Caco-2 (cell line): ENCODE measurements at regions not wholly inside any gene's neighbourhood (a gene's known extent, or its start where the extent isn't known, plus 50 kb on each side); places are given as distances from the start of the nearest gene placed in this dataset.

Source experiments
- BruUV-seq: library from RNA; stranded (reverse); fragments of 400-500 nt; replicated peaks from 2 replicates; lab custom pipeline; 2021; lab: Mats Ljungman, UMichigan
- CTCF ChIA-PET: fragments of 300-600 bp; sonication (Branson Sonifier 250); formaldehyde crosslinking; loops from one replicate; lab custom pipeline; 2022; ENCODE audit warnings: antibody characterized with exemption; lab: Charles Lee
- POLR2A ChIA-PET: fragments of 300-600 bp; sonication (Branson Sonifier 250); formaldehyde crosslinking; loops from one replicate; lab custom pipeline; 2022; ENCODE audit warnings: antibody characterized with exemption; lab: Charles Lee
- DNase-seq, 2 experiments: peaks; one replicate each; pipeline versions ENCODE4 v3.0.0 to v3.0.0-alpha.2; 2020 to 2022
- H3K27me3 ChIP-seq: replicated peaks from 2 replicates; pipeline ENCODE4 v1.6.0; 2011; ENCODE audit warnings: low read length; ENCODE audit not compliant: control insufficient read depth, insufficient read depth
- H3K36me3 ChIP-seq: 2 replicates; pipeline ENCODE4 v1.5.1; 2011; ENCODE audit warnings: low read length; ENCODE audit not compliant: control insufficient read depth, insufficient read depth
- H3K4me1 ChIP-seq: fragments of 250-450 bp; sonication (Bioruptor Pico); 2 replicates; pipeline ENCODE4 v1.5.1; 2020; ENCODE audit warnings: mild to moderate bottlenecking
- H3K4me3 ChIP-seq: 2 replicates; pipeline ENCODE4 v1.5.1; 2011; ENCODE audit warnings: low read depth, mild to moderate bottlenecking, control low read depth, low read length
- H3K9me3 ChIP-seq: fragments of 250-450 bp; sonication (Bioruptor Pico); 2 replicates; pipeline ENCODE4 v1.5.1; 2020; ENCODE audit warnings: mild to moderate bottlenecking, moderate library complexity
- H3K27ac Mint-ChIP-seq: one replicate; pipeline ENCODE4 v1.8.0; 2022; ENCODE audit warnings: mixed read lengths; ENCODE audit not compliant: unreplicated experiment
- H3K27me3 Mint-ChIP-seq: one replicate; pipeline ENCODE4 v1.8.0; 2022; ENCODE audit warnings: mixed read lengths; ENCODE audit not compliant: insufficient read depth, unreplicated experiment
- H3K36me3 Mint-ChIP-seq: one replicate; pipeline ENCODE4 v1.8.0; 2022; ENCODE audit warnings: mild to moderate bottlenecking, mixed read lengths; ENCODE audit not compliant: insufficient read depth, unreplicated experiment
- H3K4me1 Mint-ChIP-seq: one replicate; pipeline ENCODE4 v1.8.0; 2022; ENCODE audit warnings: low read depth, mixed read lengths; ENCODE audit not compliant: unreplicated experiment
- H3K4me3 Mint-ChIP-seq: one replicate; pipeline ENCODE4 v1.8.0; 2022; ENCODE audit warnings: mild to moderate bottlenecking, moderate library complexity, mixed read lengths; ENCODE audit not compliant: unreplicated experiment
- H3K9me3 Mint-ChIP-seq: one replicate; pipeline ENCODE4 v1.8.0; 2022; ENCODE audit warnings: mixed read lengths; ENCODE audit not compliant: unreplicated experiment
- intact Hi-C: fragments of 100-400 bp; cut with micrococcal nuclease; formaldehyde crosslinking; loops from one replicate; pipeline ENCODE4 v1.10.0; 2022; ENCODE audit not compliant: unreplicated experiment
- TF ChIP-seq, protein P1 (sequence below), 2 experiments: fragments of 200-600 bp in 1 of 2; IDR thresholded peaks; 1 replicate in 1 of 2; 2 replicates in 1 of 2; pipeline versions ENCODE4 v1.5.1 to v1.8.0; 2011 to 2022; ENCODE audit warnings: antibody characterized with exemption in 1 of 2, control low read depth in 1 of 2, inconsistent platforms in 1 of 2, low read depth in 1 of 2, low read length in 1 of 2, mild to moderate bottlenecking in 1 of 2, moderate library complexity in 1 of 2; ENCODE audit not compliant: insufficient read depth in 1 of 2, severe bottlenecking in 1 of 2, unreplicated experiment in 1 of 2

DNA sequence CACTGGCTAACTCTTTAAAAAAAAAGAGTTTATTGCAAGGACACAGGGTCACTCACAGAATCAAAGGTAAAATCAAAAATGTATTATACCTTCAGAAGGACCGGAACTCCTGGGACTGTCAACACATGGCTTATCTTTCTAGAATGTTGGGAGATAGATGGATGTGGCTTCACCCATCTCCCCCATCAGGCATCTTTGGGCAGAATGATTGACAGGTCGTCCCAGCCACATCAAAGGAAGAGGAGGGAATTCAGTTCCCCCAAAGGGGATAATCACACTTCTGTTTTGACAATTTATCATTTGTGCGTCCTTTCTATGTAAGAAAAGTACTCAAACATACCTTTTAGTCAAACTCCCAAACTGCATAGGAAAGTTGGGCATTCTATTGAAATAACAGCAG lies 228.6 kb upstream of the CDH5 start:
- DNase-seq = peak in 1 of 2 experiments; percentile 14
- H3K4me3 Mint-ChIP-seq = no peak overlapping the region
- peaks cover 4% of the 10 kb centered on the region for H3K36me3 Mint-ChIP-seq
- no peaks in the 10 kb centered on the region for H3K27me3 ChIP-seq
- TF ChIP-seq, protein P1, sequence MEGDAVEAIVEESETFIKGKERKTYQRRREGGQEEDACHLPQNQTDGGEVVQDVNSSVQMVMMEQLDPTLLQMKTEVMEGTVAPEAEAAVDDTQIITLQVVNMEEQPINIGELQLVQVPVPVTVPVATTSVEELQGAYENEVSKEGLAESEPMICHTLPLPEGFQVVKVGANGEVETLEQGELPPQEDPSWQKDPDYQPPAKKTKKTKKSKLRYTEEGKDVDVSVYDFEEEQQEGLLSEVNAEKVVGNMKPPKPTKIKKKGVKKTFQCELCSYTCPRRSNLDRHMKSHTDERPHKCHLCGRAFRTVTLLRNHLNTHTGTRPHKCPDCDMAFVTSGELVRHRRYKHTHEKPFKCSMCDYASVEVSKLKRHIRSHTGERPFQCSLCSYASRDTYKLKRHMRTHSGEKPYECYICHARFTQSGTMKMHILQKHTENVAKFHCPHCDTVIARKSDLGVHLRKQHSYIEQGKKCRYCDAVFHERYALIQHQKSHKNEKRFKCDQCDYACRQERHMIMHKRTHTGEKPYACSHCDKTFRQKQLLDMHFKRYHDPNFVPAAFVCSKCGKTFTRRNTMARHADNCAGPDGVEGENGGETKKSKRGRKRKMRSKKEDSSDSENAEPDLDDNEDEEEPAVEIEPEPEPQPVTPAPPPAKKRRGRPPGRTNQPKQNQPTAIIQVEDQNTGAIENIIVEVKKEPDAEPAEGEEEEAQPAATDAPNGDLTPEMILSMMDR (IDR thresholded peaks at IDR 0.05; ENCODE audit: insufficient read depth in 1 of 2, low read depth in 1 of 2, low read length in 1 of 2, severe bottlenecking in 1 of 2, unreplicated experiment in 1 of 2) = no peak
- H3K27ac Mint-ChIP-seq = no peak overlapping the region
- ChIA-PET POLR2A (no interaction called here), CTCF (no interaction called here)
- no peaks in the 10 kb centered on the region for H3K4me1 Mint-ChIP-seq
- H3K4me3 ChIP-seq = no peak overlapping the region
- no peaks in the 10 kb centered on the region for H3K27me3 Mint-ChIP-seq
- intact Hi-C loops = loop anchor here (2.0 kb wide), 1 partner anchor 15 kb away; no protein-coding TSS in a partner anchor
- no peaks in the 10 kb centered on the region for H3K36me3 ChIP-seq
- H3K4me1 ChIP-seq = peaks cover 9% of the 10 kb centered on the region; the same call in 1 of the 2 replicates
- BruUV-seq = no TSS peak
- H3K9me3 ChIP-seq = no peaks in the 10 kb centered on the region
- H3K9me3 Mint-ChIP-seq = no peaks in the 10 kb centered on the region

DNA sequence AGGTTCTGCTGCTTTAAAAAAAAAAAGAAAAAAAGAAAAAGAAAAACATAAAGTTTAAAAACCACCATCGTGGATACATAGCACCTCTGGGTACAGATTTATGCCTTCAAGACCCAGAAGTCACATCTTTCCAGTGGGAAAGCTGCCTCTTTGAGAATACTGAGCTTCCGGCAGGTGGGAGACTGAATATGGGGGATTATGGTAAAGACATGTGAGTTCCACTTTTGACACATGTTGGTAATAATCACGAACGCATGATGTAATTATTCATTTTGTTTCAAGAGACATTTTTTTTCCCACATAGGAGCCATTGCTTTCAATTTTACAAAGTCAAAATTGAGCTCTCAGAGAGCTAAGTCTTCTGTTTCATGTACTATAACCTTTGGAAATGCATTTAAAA lies 229.7 kb upstream of the CDH5 start:
- peaks cover 6% of the 10 kb centered on the region for H3K27me3 Mint-ChIP-seq

DNA sequence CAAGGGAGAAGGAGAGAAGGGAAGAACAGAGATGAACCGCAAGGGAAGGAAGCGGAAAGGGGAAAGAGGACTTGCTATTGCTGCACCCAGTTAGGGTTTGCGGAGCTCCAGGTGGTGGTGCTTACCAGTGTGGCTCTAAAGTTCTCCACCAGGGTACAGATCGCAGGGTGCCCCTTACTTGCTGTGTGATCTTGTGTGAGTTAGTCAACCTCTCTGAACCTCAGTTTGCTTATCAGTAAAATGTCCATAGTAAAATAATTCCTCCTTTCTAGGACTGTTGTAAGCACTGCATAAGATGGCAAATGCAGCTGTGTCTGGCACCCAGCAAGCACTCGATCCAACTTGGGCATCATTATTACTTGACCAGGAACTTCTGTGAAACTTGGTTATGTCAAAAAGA lies 230.7 kb upstream of the CDH5 start:
- H3K36me3 ChIP-seq = no peaks in the 10 kb centered on the region
- H3K4me3 ChIP-seq = no peak overlapping the region
- Mint-ChIP-seq H3K4me1 (no peaks in the 10 kb centered on the region), H3K36me3 (no peaks in the 10 kb centered on the region), H3K27ac (peak overlapping the region; percentile 40), H3K4me3 (no peak overlapping the region), H3K27me3 (peaks cover 7% of the 10 kb centered on the region), H3K9me3 (no peaks in the 10 kb centered on the region)
- H3K4me1 ChIP-seq = peaks cover 9% of the 10 kb centered on the region; the same call in 1 of the 2 replicates
- no peak for DNase-seq
- no peaks in the 10 kb centered on the region for H3K9me3 ChIP-seq
- no peaks in the 10 kb centered on the region for H3K27me3 ChIP-seq
- TF ChIP-seq, protein P1 (IDR thresholded peaks at IDR 0.05; ENCODE audit: insufficient read depth in 1 of 2, low read depth in 1 of 2, low read length in 1 of 2, severe bottlenecking in 1 of 2, unreplicated experiment in 1 of 2) = no peak
- no TSS peak for BruUV-seq
- intact Hi-C loops = loop anchor here (2.0 kb wide), 1 partner anchor 17 kb away; no protein-coding TSS in a partner anchor
- ChIA-PET POLR2A (interaction anchor here (0.7 to 1.0 kb wide), 2 partner anchors 17 to 129 kb away, joined by 3 to 5 read pairs; no protein-coding TSS in a partner anchor), CTCF (no interaction called here)

More for the DNA sequence above, 229.7 kb upstream of the CDH5 start:
- Mint-ChIP-seq H3K4me1 (no peaks in the 10 kb centered on the region), H3K36me3 (peaks cover 3% of the 10 kb centered on the region), H3K4me3 (no peak overlapping the region), H3K27ac (no peak overlapping the region), H3K9me3 (no peaks in the 10 kb centered on the region)
- Histone ChIP-seq H3K27me3 (no peaks in the 10 kb centered on the region), H3K36me3 (no peaks in the 10 kb centered on the region), H3K9me3 (no peaks in the 10 kb centered on the region), H3K4me1 (peaks cover 9% of the 10 kb centered on the region; the same call in 1 of the 2 replicates), H3K4me3 (no peak overlapping the region)
- ChIA-PET POLR2A (interaction anchor here (0.6 kb wide), 1 partner anchor 16 kb away, joined by 4 read pairs; no protein-coding TSS in a partner anchor), CTCF (no interaction called here)
- no peak for DNase-seq
- BruUV-seq = no TSS peak
- intact Hi-C loops = loop anchor here (2.0 kb wide), 1 partner anchor 16 kb away; no protein-coding TSS in a partner anchor
- TF ChIP-seq, protein P1 (IDR thresholded peaks at IDR 0.05; ENCODE audit: insufficient read depth in 1 of 2, low read depth in 1 of 2, low read length in 1 of 2, severe bottlenecking in 1 of 2, unreplicated experiment in 1 of 2) = no peak
